ENCODE measurements at regions not wholly inside any gene's neighbourhood (a gene's known extent, or its start where the extent isn't known, plus 50 kb on each side); places are given as distances from the start of the nearest gene placed in this dataset.

GRCh38 chr16:65672960-65673359 lies 551.1 kb upstream of the CDH11 start (continued):
- TF ChIP-seq ZSCAN18 (CRISPR knock-in tag; IDR thresholded peaks at IDR 0.05) (no peak), ZNF121 (CRISPR knock-in tag; IDR thresholded peaks at IDR 0.05) (no peak), ZNF512 (CRISPR knock-in tag; IDR thresholded peaks at IDR 0.05; ENCODE audit: borderline replicate concordance) (no peak), AFF4 (CRISPR knock-in tag; IDR thresholded peaks at IDR 0.05; ENCODE audit: borderline replicate concordance) (no peak), CREB1 (CRISPR knock-in tag; IDR thresholded peaks at IDR 0.05) (no peak), NR1H2 (CRISPR knock-in tag; IDR thresholded peaks at IDR 0.05) (no peak), ELF4 (CRISPR knock-in tag; IDR thresholded peaks at IDR 0.05; ENCODE audit: low read depth) (no peak), HMGA2 (CRISPR knock-in tag; IDR thresholded peaks at IDR 0.05) (no peak), IRF1 (CRISPR knock-in tag; IDR thresholded peaks at IDR 0.05) (no peak)

- Mint-ChIP-seq H3K4me3 (no peak overlapping the region), H3K27me3 (ENCODE audit: low read depth) (no peaks in the 10 kb centered on the region; the same call in 1 of the 2 replicates), H3K27ac (no peak overlapping the region), H3K36me3 (no peaks in the 10 kb centered on the region), H3K4me1 (peaks cover 26% of the 10 kb centered on the region), H3K9me3 (peaks cover 20% of the 10 kb centered on the region)
- ATAC-seq, result no peak
- ChIA-PET CTCF (no interaction called here), POLR2A (interaction anchor here (0.6 kb wide), 1 partner anchor 149 kb away, joined by 3 read pairs; no protein-coding TSS in a partner anchor)
- TF ChIP-seq JAZF1 (CRISPR knock-in tag; IDR thresholded peaks at IDR 0.05), result no peak
- TF ChIP-seq ZNF232 (CRISPR knock-in tag; IDR thresholded peaks at IDR 0.05), result no peak
- no peak for TF ChIP-seq E2F1 (CRISPR knock-in tag; IDR thresholded peaks at IDR 0.05)
- TF ChIP-seq USF1 (CRISPR knock-in tag; IDR thresholded peaks at IDR 0.05), result no peak
- no peak for TF ChIP-seq ZBTB43 (CRISPR knock-in tag; IDR thresholded peaks at IDR 0.05)
- no peak for TF ChIP-seq CDX4 (CRISPR knock-in tag; IDR thresholded peaks at IDR 0.05; ENCODE audit: borderline replicate concordance)
- no peak for TF ChIP-seq E2F4 (CRISPR knock-in tag; IDR thresholded peaks at IDR 0.05; ENCODE audit: borderline replicate concordance, low read depth)
- no peak for TF ChIP-seq SMAD3 (CRISPR knock-in tag; IDR thresholded peaks at IDR 0.05; ENCODE audit: borderline replicate concordance)
- no peak for TF ChIP-seq PREB (CRISPR knock-in tag; IDR thresholded peaks at IDR 0.05; ENCODE audit: borderline replicate concordance)
- TF ChIP-seq FOXP1 (CRISPR knock-in tag; IDR thresholded peaks at IDR 0.05; ENCODE audit: borderline replicate concordance), result no peak
- TF ChIP-seq ZNF423 (CRISPR knock-in tag; IDR thresholded peaks at IDR 0.05), result no peak
- DNase-seq (ENCODE audit: low spot score), result no peak
Observed at GRCh38 chr16:65671071-65671470, 549.2 kb upstream of the CDH11 start.

All from WTC11 (cell line).